ENCODE measurements at regions not wholly inside any gene's neighbourhood (a gene's known extent, or its start where the extent isn't known, plus 50 kb on each side); places are given as distances from the start of the nearest gene placed in this dataset.

- no peak overlapping the region for H2AFZ ChIP-seq (ENCODE audit: low read depth)
- H3K4me2 ChIP-seq: no peak overlapping the region
- TF ChIP-seq CTCF (conservative IDR thresholded peaks at IDR 0.05; ENCODE audit: low read depth, low read length): no peak
- H4K20me1 ChIP-seq (ENCODE audit: insufficient read depth): no peaks in the 10 kb centered on the region
- no peaks in the 10 kb centered on the region for H3K27me3 ChIP-seq (ENCODE audit: insufficient read depth, low read depth)
- H3K9ac ChIP-seq: no peak overlapping the region
- no peak overlapping the region for H3K27ac ChIP-seq
- H3K4me1 ChIP-seq (ENCODE audit: low read depth, poor library complexity, severe bottlenecking): no peaks in the 10 kb centered on the region
- no peak overlapping the region for H3K4me3 ChIP-seq (IDR thresholded peaks at IDR 0.05; ENCODE audit: insufficient read depth, low read depth, low read length)
- no peaks in the 10 kb centered on the region for H3K36me3 ChIP-seq (ENCODE audit: insufficient read depth)
- no peaks in the 10 kb centered on the region for H3K79me2 ChIP-seq (ENCODE audit: insufficient read depth, low read depth)
These were observed 153.3 kb downstream of the COL6A3 start for GRCh38 chr2:237260686-237261085.

GRCh38 chr2:237261327-237261726 is 152.6 kb downstream of the COL6A3 start:
- Histone ChIP-seq H3K4me3 (IDR thresholded peaks at IDR 0.05; ENCODE audit: insufficient read depth, low read depth, low read length) (no peak overlapping the region), H3K27me3 (ENCODE audit: insufficient read depth, low read depth) (no peaks in the 10 kb centered on the region), H3K36me3 (ENCODE audit: insufficient read depth) (no peaks in the 10 kb centered on the region), H2AFZ (ENCODE audit: low read depth) (no peak overlapping the region), H3K79me2 (ENCODE audit: insufficient read depth, low read depth) (no peaks in the 10 kb centered on the region), H3K27ac (no peak overlapping the region), H3K4me1 (ENCODE audit: low read depth, poor library complexity, severe bottlenecking) (no peaks in the 10 kb centered on the region), H3K4me2 (no peak overlapping the region), H4K20me1 (ENCODE audit: insufficient read depth) (no peaks in the 10 kb centered on the region), H3K9ac (no peak overlapping the region)
- no peak for TF ChIP-seq CTCF (conservative IDR thresholded peaks at IDR 0.05; ENCODE audit: low read depth, low read length)

GRCh38 chr2:237262838-237263771 is 150.9 kb downstream of the COL6A3 start:
- Histone ChIP-seq H3K9ac (no peak overlapping the region), H3K4me2 (no peak overlapping the region), H3K27me3 (ENCODE audit: insufficient read depth, low read depth) (no peaks in the 10 kb centered on the region), H2AFZ (ENCODE audit: low read depth) (no peak overlapping the region), H3K27ac (no peak overlapping the region), H4K20me1 (ENCODE audit: insufficient read depth) (no peaks in the 10 kb centered on the region), H3K4me3 (IDR thresholded peaks at IDR 0.05; ENCODE audit: insufficient read depth, low read depth, low read length) (no peak overlapping the region), H3K4me1 (ENCODE audit: low read depth, poor library complexity, severe bottlenecking) (no peaks in the 10 kb centered on the region), H3K36me3 (ENCODE audit: insufficient read depth) (no peaks in the 10 kb centered on the region), H3K79me2 (ENCODE audit: insufficient read depth, low read depth) (no peaks in the 10 kb centered on the region)
- TF ChIP-seq CTCF (conservative IDR thresholded peaks at IDR 0.05; ENCODE audit: low read depth, low read length): no peak

- Histone ChIP-seq H2AFZ (ENCODE audit: low read depth) (no peak overlapping the region), H3K79me2 (ENCODE audit: insufficient read depth, low read depth) (no peaks in the 10 kb centered on the region), H3K4me1 (ENCODE audit: low read depth, poor library complexity, severe bottlenecking) (no peaks in the 10 kb centered on the region), H3K4me2 (no peak overlapping the region), H3K27me3 (ENCODE audit: insufficient read depth, low read depth) (no peaks in the 10 kb centered on the region), H3K9ac (no peak overlapping the region), H4K20me1 (ENCODE audit: insufficient read depth) (no peaks in the 10 kb centered on the region), H3K36me3 (ENCODE audit: insufficient read depth) (no peaks in the 10 kb centered on the region), H3K4me3 (IDR thresholded peaks at IDR 0.05; ENCODE audit: insufficient read depth, low read depth, low read length) (no peak overlapping the region), H3K27ac (no peak overlapping the region)
- no peak for TF ChIP-seq CTCF (conservative IDR thresholded peaks at IDR 0.05; ENCODE audit: low read depth, low read length)
These were observed 149.3 kb downstream of the COL6A3 start for GRCh38 chr2:237264480-237265219.

Measured in KMS-11 (cell line).